ENCODE measurements at regions not wholly inside any gene's neighbourhood (a gene's known extent, or its start where the extent isn't known, plus 50 kb on each side); places are given as distances from the start of the nearest gene placed in this dataset.

DNA sequence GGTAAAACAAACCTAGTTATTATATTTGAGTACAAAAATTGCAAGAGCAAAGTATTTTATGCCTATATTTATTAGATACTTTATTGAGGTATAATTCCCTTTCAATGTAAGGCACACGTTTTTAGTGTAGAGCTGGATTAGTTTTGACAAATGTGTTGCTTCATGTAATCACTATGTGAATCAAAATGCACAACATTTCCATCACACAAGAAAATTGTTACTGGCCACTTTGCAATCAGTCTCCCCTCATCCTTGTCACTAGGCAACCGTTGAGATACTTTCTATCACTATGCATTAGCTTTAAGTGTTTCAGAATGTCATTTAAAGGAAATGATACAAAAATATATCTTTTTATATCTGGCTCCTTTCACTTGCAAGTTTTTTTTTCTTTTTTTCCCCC is 531.0 kb downstream of the CCER1 start:
- DNase-seq (ENCODE audit: insufficient read length) (no peak), FAIRE-seq (no peak)
- no peak for TF ChIP-seq POLR2A (IDR thresholded peaks at IDR 0.05; ENCODE audit: low read depth, low read length)
- TF ChIP-seq POLR2AphosphoS5 (IDR thresholded peaks at IDR 0.05; ENCODE audit: low read depth, low read length): no peak
- no peak for TF ChIP-seq TAF1 (IDR thresholded peaks at IDR 0.05; ENCODE audit: borderline replicate concordance, low read depth, low read length)

DNA sequence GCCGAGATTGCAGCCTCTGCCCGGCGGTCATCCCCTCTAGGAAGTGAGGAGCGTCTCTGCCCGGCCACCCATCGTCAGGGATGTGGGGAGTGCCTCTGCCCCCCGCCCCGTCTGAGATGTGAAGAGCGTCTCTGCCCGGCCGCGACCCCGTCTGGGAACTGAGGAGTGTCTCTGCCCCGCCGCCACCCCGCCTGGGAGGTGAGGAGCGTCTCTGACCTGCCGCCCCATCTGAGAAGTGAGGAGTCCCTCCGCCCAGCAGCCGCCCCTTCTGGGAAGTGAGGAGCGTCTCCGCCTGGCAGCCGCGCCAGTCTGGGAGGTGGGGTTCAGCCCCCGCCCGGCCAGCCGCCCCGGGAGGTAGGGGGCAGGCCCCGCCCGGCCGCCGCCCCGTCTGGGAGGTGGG is 544.0 kb downstream of the CCER1 start:
- no peak for FAIRE-seq
- no peak for TF ChIP-seq TAF1 (IDR thresholded peaks at IDR 0.05; ENCODE audit: borderline replicate concordance, low read depth, low read length)
- TF ChIP-seq POLR2A (IDR thresholded peaks at IDR 0.05; ENCODE audit: low read depth, low read length): no peak
- no peak for DNase-seq (ENCODE audit: insufficient read length)

DNA sequence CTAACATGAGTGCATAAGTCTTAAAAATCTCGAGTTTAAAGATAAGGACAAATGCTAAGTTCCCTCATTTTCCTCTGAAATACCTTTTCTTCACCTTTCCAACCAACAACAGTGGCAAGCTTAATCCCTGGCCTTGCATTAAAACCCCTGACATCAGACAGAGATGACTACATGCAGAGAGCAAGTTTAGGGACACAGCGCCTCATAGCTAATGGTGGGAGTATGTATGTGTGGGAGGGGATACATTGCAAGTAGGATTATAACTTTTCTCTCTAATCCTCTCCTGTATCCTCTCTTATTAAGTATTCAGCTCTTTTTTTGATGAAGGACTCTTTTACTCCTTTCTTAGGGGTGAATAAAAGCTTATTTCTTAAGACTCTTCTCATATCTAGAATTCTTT is 547.1 kb downstream of the CCER1 start:
- DNase-seq (ENCODE audit: insufficient read length) (no peak), FAIRE-seq (no peak)
- TF ChIP-seq POLR2AphosphoS5 (IDR thresholded peaks at IDR 0.05; ENCODE audit: low read depth, low read length) (no peak), TAF1 (IDR thresholded peaks at IDR 0.05; ENCODE audit: borderline replicate concordance, low read depth, low read length) (no peak), POLR2A (IDR thresholded peaks at IDR 0.05; ENCODE audit: low read depth, low read length) (no peak)

DNA sequence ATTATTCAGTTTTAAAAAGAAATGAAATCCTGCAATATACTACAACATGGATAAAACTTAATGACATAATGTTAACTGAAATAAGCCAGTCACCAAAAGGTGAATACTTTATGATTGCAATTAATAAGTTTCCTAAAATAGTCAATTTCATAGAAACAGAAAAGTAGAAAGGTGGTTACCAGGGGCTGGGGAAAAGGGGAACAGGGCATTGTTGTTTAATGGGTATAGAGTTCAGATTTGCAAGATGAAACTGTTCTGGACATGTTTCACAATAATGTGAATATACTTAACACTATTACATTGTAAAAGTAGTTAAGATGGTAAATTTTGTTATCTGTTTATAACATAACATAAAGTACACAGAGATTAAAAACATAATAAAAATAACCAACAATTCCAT is 550.9 kb downstream of the CCER1 start:
- FAIRE-seq: no peak

DNA sequence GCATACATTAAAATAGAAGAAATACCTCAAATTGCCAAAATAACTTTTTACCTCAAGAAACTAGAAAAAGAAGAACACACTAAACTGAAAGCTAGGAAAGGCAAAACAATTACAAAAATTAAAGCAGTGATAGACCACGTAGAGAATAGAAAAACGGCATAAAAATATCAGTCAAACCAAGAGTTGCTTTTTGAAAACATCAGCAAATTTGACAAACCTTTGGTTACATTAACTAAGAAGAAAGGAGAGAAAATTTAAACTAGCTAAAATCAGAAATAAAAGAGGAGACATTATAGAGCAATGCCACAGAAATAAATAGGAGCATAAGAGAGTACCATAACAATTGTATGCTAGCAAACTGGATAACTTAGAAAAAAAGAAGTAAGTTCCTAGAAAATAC is 553.8 kb downstream of the CCER1 start:
- FAIRE-seq (no peak), DNase-seq (ENCODE audit: insufficient read length) (no peak)
- no peak for TF ChIP-seq POLR2AphosphoS5 (IDR thresholded peaks at IDR 0.05; ENCODE audit: low read depth, low read length)
- TF ChIP-seq POLR2A (IDR thresholded peaks at IDR 0.05; ENCODE audit: low read depth, low read length): no peak
- no peak for TF ChIP-seq TAF1 (IDR thresholded peaks at IDR 0.05; ENCODE audit: borderline replicate concordance, low read depth, low read length)

More for the DNA sequence above, 550.9 kb downstream of the CCER1 start:
- DNase-seq (ENCODE audit: insufficient read length): no peak
- no peak for TF ChIP-seq POLR2A (IDR thresholded peaks at IDR 0.05; ENCODE audit: low read depth, low read length)
- TF ChIP-seq TAF1 (IDR thresholded peaks at IDR 0.05; ENCODE audit: borderline replicate concordance, low read depth, low read length): no peak

DNA sequence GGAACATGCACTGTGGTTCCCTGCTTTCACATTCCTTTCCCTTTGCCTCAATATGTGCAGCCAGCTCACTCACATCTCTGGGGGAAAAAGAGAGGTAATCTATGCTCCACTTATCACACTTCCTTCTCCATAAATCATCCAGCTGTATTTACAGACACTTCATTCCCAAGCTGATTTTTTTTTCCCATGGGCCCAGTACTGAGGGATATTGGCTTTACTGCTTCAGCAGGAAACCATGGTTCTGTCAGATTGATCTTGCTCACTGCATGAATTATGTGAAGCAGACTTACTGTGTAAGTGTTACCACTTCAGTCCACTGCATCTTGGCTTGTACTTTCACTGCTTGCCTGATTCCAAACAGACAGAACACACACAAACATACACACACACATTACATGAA is 555.6 kb downstream of the CCER1 start:
- FAIRE-seq (no peak), DNase-seq (ENCODE audit: insufficient read length) (no peak)
- TF ChIP-seq POLR2A (IDR thresholded peaks at IDR 0.05; ENCODE audit: low read depth, low read length): no peak
- TF ChIP-seq TAF1 (IDR thresholded peaks at IDR 0.05; ENCODE audit: borderline replicate concordance, low read depth, low read length): no peak
- TF ChIP-seq POLR2AphosphoS5 (IDR thresholded peaks at IDR 0.05; ENCODE audit: low read depth, low read length): no peak

DNA sequence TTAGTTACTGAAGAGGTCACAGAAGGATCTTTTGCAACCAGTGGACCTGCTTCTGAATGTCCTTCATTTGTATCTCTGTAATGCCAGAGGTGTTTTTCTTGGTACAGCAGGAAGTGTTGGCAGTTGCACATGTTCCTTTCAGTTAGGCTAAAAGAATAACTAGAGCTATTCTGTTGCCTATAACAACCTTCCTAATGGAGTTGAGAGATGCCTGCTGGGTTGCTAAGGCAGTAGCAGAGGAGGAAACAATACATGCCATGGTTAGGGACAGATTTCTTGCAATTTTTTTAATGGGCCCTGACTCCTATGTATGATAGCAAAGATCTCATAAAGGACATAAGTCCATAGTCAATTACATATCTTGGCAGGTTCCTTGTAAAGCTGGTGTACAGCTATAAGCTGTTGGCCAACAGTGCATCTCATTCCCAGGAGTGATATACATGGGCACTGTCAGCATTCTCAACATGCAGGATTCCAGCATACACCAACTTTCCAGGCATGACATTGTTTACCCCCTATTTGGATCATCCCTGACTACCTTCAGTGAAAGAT is 556.6 kb downstream of the CCER1 start:
- TF ChIP-seq POLR2AphosphoS5 (IDR thresholded peaks at IDR 0.05; ENCODE audit: low read depth, low read length): no peak
- TF ChIP-seq POLR2A (IDR thresholded peaks at IDR 0.05; ENCODE audit: low read depth, low read length): no peak
- no peak for TF ChIP-seq TAF1 (IDR thresholded peaks at IDR 0.05; ENCODE audit: borderline replicate concordance, low read depth, low read length)
- DNase-seq (ENCODE audit: insufficient read length) (no peak), FAIRE-seq (no peak)

DNA sequence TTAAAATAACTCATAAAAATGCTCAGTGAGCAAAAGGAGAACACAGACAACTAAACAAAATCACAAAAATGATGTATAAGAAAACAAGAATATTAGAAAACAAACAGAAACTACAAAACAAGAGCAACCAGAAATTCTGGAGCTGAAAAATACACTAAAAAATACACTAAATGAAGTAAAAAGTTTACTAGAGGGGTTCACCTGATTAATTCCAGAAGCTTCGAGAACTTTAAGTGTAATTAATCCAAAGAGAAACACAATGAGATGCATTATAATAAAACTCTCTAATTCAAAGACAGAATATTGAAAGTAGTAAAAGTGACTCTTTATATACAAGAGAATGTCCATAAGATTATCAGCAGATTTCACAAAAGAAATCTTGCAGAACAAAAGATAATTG is 558.4 kb downstream of the CCER1 start:
- no peak for TF ChIP-seq POLR2A (IDR thresholded peaks at IDR 0.05; ENCODE audit: low read depth, low read length)
- TF ChIP-seq POLR2AphosphoS5 (IDR thresholded peaks at IDR 0.05; ENCODE audit: low read depth, low read length): no peak
- TF ChIP-seq TAF1 (IDR thresholded peaks at IDR 0.05; ENCODE audit: borderline replicate concordance, low read depth, low read length): no peak
- no peak for FAIRE-seq
- no peak for DNase-seq (ENCODE audit: insufficient read length)

DNA sequence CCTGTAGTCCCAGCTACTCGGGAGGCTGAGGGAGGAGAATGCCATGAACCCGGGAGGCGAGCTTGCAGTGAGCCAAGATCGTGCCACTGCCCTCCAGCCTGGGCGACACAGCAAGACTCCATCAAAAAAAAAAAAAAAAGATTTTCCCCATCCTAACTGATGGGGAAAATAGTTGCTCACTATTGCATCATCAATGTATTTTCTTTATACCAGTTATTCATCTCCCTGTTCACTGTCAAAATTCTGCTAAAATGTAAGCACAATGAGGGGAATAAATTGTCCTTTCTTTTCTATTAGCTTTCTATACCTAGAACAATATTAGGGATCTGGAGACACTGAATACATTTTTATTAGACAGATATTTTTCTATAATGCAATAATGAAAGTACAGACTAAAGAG is 561.3 kb downstream of the CCER1 start:
- FAIRE-seq: no peak
- DNase-seq (ENCODE audit: insufficient read length): no peak
- TF ChIP-seq POLR2A (IDR thresholded peaks at IDR 0.05; ENCODE audit: low read depth, low read length): no peak
- no peak for TF ChIP-seq TAF1 (IDR thresholded peaks at IDR 0.05; ENCODE audit: borderline replicate concordance, low read depth, low read length)
- TF ChIP-seq POLR2AphosphoS5 (IDR thresholded peaks at IDR 0.05; ENCODE audit: low read depth, low read length): no peak

DNA sequence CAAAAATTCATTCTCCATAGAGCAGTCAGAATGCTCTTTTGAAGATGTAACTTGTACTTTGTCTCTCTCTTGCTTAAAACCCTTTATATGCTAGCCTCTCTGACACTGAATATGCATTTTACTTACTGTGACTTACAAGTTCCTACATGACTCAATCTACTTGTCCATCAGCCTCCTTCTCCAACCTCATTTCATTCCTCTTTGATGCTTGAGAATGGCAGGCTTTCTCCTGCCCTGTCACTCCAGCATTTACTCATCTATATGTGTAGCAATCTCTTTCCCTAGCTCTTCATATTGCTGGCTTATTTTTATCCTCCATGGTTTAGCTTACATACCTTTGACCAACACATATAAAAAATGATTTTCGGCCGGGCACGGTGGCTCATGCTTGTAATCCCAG is 561.9 kb downstream of the CCER1 start:
- FAIRE-seq (no peak), DNase-seq (ENCODE audit: insufficient read length) (no peak)
- TF ChIP-seq TAF1 (IDR thresholded peaks at IDR 0.05; ENCODE audit: borderline replicate concordance, low read depth, low read length): no peak
- no peak for TF ChIP-seq POLR2AphosphoS5 (IDR thresholded peaks at IDR 0.05; ENCODE audit: low read depth, low read length)

DNA sequence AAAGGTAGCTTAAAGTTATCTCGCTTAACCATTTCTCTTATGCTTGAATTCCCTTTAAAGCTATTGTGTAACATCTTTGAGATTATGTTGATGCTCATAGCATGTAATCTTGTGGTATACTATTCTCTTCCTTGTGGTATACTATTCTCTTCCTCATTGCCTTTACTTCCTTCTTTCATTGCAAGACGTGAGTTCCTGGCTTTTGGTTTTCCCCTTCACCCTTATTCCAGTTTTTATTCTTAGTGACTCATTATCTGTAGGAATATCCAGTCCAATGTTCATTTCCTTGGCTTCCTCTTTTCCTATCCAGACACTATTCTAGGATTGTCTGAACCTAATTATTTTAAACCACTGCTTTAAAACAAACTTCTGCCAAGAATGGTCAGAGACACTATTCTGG is 564.0 kb downstream of the CCER1 start:
- FAIRE-seq: no peak
- TF ChIP-seq POLR2A (IDR thresholded peaks at IDR 0.05; ENCODE audit: low read depth, low read length): no peak
- TF ChIP-seq TAF1 (IDR thresholded peaks at IDR 0.05; ENCODE audit: borderline replicate concordance, low read depth, low read length): no peak
- no peak for TF ChIP-seq POLR2AphosphoS5 (IDR thresholded peaks at IDR 0.05; ENCODE audit: low read depth, low read length)

DNA sequence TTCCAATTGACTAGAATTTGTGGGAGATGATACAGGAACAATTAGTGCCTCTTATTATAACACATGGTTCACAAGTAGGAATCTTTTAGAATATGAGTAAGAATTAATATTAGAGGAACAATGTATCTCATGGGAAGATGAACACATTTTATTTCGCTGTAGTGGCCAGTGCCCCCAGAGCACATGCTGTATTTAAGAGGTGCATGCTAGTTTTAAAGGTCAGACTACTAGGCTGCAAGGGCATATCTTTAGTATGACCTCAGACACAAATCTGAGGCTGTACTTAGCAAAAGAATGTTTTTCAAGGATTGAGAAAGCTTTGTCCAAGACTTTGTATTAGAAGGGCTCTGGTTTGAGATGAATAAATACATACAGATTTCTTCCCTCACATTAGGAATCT is 586.9 kb downstream of the CCER1 start:
- TF ChIP-seq POLR2AphosphoS5 (IDR thresholded peaks at IDR 0.05; ENCODE audit: low read depth, low read length) (no peak), TAF1 (IDR thresholded peaks at IDR 0.05; ENCODE audit: borderline replicate concordance, low read depth, low read length) (no peak), POLR2A (IDR thresholded peaks at IDR 0.05; ENCODE audit: low read depth, low read length) (no peak)
- FAIRE-seq: no peak
- no peak for DNase-seq (ENCODE audit: insufficient read length)

More for the DNA sequence above, 564.0 kb downstream of the CCER1 start:
- DNase-seq (ENCODE audit: insufficient read length): no peak

DNA sequence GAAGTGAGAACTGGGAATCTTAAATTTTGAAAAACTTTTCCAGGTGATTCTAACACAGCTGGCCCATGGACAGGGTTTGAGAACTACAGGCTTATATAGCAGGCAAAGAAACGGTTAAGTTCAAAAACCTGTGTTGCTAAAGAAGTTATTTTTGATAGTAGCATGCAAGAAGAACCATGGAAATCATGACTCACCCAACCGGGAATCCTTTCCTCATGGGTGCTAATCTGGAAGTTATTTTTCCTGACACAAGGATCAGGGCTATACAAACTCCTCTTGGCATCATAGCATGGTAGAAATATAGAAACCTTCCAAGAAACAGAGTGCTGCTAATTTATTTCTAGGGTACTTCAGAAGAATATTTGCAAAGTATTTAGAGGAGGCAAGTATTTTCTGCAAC is 588.7 kb downstream of the CCER1 start:
- no peak for DNase-seq (ENCODE audit: insufficient read length)
- TF ChIP-seq POLR2A (IDR thresholded peaks at IDR 0.05; ENCODE audit: low read depth, low read length) (no peak), POLR2AphosphoS5 (IDR thresholded peaks at IDR 0.05; ENCODE audit: low read depth, low read length) (no peak), TAF1 (IDR thresholded peaks at IDR 0.05; ENCODE audit: borderline replicate concordance, low read depth, low read length) (no peak)
- no peak for FAIRE-seq
